Activated T-helper 1 cell treated with anti-CD3 and anti-CD28 coated beads, Interleukin-12 subunit alpha, Interleukin-12 subunit beta, Interleukin-2, Interleukin-4 antibody, amounts not matched to agents 30 ng/mL and 10 ng/mL and 1 ng/mL, durations not matched to agents 14 hours and 24 hours and 36 hours (primary cell): ENCODE measurements at regions not wholly inside any gene's neighbourhood (a gene's known extent, or its start where the extent isn't known, plus 50 kb on each side); places are given as distances from the start of the nearest gene placed in this dataset.

ENCODE experiments used
- DNase-seq: peaks from one replicate; pipeline ENCODE4 v3.0.0; 2021; ENCODE audit warnings: low spot score
- H3K27ac Mint-ChIP-seq: one replicate; pipeline ENCODE4 v1.8.0; 2021; ENCODE audit warnings: mild to moderate bottlenecking, mixed read lengths
- H3K27me3 Mint-ChIP-seq: one replicate; pipeline ENCODE4 v1.8.0; 2022; ENCODE audit warnings: mild to moderate bottlenecking, moderate library complexity, mixed read lengths; ENCODE audit not compliant: insufficient read depth
- H3K36me3 Mint-ChIP-seq: one replicate; pipeline ENCODE4 v1.8.0; 2021; ENCODE audit warnings: low read depth, mixed read lengths
- H3K4me1 Mint-ChIP-seq: one replicate; pipeline ENCODE4 v1.8.0; 2021; ENCODE audit warnings: low read depth, mixed read lengths
- H3K4me3 Mint-ChIP-seq: one replicate; pipeline ENCODE4 v1.8.0; 2021; ENCODE audit warnings: mild to moderate bottlenecking, moderate library complexity, mixed read lengths
- H3K9me3 Mint-ChIP-seq: one replicate; pipeline ENCODE4 v1.8.0; 2021; ENCODE audit warnings: mixed read lengths
- intact Hi-C: fragments of 100-400 bp; cut with micrococcal nuclease; formaldehyde crosslinking; loops from one replicate; pipeline ENCODE4 v1.15.1; 2024

DNA sequence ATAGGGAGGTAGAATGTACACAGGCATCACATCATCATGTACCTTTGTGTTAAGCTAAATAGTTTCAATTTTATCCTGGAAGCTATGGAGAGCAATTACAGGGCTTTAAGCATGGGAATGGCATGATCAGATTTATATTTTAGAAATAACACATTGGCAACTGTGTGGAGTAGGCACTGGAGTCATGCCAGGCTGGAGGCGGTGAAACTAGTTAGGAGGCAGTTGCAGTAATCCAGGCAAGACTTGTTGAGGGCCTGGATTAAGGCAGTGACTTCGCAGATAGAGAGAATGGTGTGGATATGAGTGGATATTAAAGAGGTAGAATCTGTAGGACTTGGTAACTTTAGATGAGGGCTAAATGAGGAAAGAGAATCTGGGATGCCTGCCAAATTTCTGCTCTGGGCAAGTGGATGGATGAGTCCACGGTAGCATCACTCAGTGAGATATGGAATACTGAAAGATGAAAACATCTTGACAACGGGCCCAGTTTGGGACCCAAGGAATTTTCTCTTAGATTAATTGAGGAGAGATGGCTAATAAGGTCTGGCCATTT is 506.2 kb downstream of the FGF9 start:
- Mint-ChIP-seq H3K36me3 (no peaks in the 10 kb centered on the region), H3K4me1 (no peaks in the 10 kb centered on the region), H3K9me3 (peaks cover 13% of the 10 kb centered on the region), H3K4me3 (no peak overlapping the region), H3K27ac (no peak overlapping the region), H3K27me3 (no peaks in the 10 kb centered on the region)
- DNase-seq, result no peak
- intact Hi-C loops, result no loop called here

DNA sequence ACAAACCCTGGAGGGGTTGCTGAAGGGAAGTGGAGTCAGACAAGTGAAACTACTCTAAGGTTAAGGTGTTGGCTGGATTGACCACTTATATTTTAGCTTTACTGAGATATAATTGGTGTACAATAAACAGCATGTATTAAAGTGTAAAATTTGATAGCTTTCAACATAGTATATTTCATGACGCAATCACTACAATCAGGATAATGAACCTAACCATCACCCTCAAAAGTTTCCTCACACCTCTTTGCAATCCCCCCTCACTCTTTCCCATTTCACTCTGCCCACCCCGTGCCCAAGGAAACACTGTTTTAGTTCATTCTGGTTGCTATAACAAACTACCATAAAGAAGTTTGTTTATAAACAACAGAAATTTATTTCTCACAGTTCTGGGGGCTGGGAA is 508.0 kb downstream of the FGF9 start:
- no peak overlapping the region for H3K27ac Mint-ChIP-seq
- H3K36me3 Mint-ChIP-seq, result no peaks in the 10 kb centered on the region
- no peak overlapping the region for H3K4me3 Mint-ChIP-seq
- DNase-seq, result no peak
- H3K9me3 Mint-ChIP-seq, result peaks cover 19% of the 10 kb centered on the region
- no peaks in the 10 kb centered on the region for H3K27me3 Mint-ChIP-seq
- H3K4me1 Mint-ChIP-seq, result no peaks in the 10 kb centered on the region
- intact Hi-C loops, result no loop called here

DNA sequence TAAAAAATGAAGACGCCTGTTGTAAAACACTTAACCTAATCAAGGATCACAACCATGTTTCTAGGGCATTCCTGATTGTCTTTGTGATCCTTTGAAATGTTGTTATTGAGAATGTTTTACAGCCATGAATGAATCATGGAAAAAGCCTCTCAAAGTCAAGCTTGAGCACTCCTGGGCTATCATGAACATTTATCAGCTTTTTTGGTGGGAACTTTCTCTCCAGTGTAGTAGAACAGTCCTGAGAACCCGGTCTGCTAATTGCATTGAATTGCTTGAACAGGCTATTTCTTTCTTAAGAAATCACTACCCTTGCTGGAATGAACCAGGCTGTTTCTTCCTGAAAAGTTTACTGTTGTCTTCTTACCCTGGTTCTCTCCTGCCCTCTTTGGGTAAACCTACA is 516.5 kb downstream of the FGF9 start:
- no peak for DNase-seq
- Mint-ChIP-seq H3K4me3 (no peak overlapping the region), H3K36me3 (no peaks in the 10 kb centered on the region), H3K27ac (no peak overlapping the region), H3K4me1 (no peaks in the 10 kb centered on the region), H3K9me3 (peaks cover 12% of the 10 kb centered on the region), H3K27me3 (no peaks in the 10 kb centered on the region)
- intact Hi-C loops, result no loop called here

GRCh38 chr13:22189176-22190048 is 518.5 kb downstream of the FGF9 start:
- H3K9me3 Mint-ChIP-seq, result peaks cover under 1% of the 10 kb centered on the region
- intact Hi-C loops, result no loop called here
- H3K4me1 Mint-ChIP-seq, result peaks cover 4% of the 10 kb centered on the region
- no peaks in the 10 kb centered on the region for H3K36me3 Mint-ChIP-seq
- no peak overlapping the region for H3K27ac Mint-ChIP-seq
- no peak overlapping the region for H3K4me3 Mint-ChIP-seq
- no peaks in the 10 kb centered on the region for H3K27me3 Mint-ChIP-seq
- DNase-seq, result no peak

DNA sequence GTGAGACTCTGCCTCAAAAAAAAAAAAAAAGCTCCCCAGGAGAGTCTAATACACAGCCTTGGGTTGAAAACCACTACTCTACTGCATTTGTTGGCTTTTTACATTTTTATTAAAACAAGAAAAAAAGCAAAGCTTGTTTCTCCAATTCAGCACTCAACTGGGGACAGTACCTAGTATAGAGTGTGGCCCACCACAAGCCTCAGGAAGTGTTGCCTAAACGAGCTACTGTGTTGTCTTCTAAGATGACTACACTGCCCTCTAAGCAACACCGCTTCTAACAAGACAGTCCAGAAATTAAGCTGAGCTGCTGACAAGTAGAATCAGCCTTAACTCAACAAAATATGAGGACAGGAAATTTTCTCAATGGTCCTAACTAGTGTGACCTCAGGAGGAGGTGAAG is 522.2 kb downstream of the FGF9 start:
- no peak overlapping the region for H3K27ac Mint-ChIP-seq
- no peak overlapping the region for H3K4me3 Mint-ChIP-seq
- DNase-seq, result no peak
- H3K4me1 Mint-ChIP-seq, result peaks cover 4% of the 10 kb centered on the region
- intact Hi-C loops, result no loop called here
- no peaks in the 10 kb centered on the region for H3K36me3 Mint-ChIP-seq
- no peaks in the 10 kb centered on the region for H3K9me3 Mint-ChIP-seq
- peaks cover under 1% of the 10 kb centered on the region for H3K27me3 Mint-ChIP-seq

- H3K36me3 Mint-ChIP-seq, result no peaks in the 10 kb centered on the region
- no peak overlapping the region for H3K27ac Mint-ChIP-seq
- H3K4me1 Mint-ChIP-seq, result peaks cover 4% of the 10 kb centered on the region
- no peaks in the 10 kb centered on the region for H3K9me3 Mint-ChIP-seq
- intact Hi-C loops, result no loop called here
- no peak overlapping the region for H3K4me3 Mint-ChIP-seq
- peaks cover 3% of the 10 kb centered on the region for H3K27me3 Mint-ChIP-seq
- DNase-seq, result no peak
These were observed 523.4 kb downstream of the FGF9 start for GRCh38 chr13:22194106-22194805.

GRCh38 chr13:22195726-22196125 is 524.9 kb downstream of the FGF9 start:
- no peaks in the 10 kb centered on the region for H3K9me3 Mint-ChIP-seq
- H3K4me1 Mint-ChIP-seq, result peaks cover 4% of the 10 kb centered on the region
- DNase-seq, result no peak
- intact Hi-C loops, result no loop called here
- peaks cover 3% of the 10 kb centered on the region for H3K27me3 Mint-ChIP-seq
- H3K36me3 Mint-ChIP-seq, result no peaks in the 10 kb centered on the region
- no peak overlapping the region for H3K4me3 Mint-ChIP-seq
- no peak overlapping the region for H3K27ac Mint-ChIP-seq

DNA sequence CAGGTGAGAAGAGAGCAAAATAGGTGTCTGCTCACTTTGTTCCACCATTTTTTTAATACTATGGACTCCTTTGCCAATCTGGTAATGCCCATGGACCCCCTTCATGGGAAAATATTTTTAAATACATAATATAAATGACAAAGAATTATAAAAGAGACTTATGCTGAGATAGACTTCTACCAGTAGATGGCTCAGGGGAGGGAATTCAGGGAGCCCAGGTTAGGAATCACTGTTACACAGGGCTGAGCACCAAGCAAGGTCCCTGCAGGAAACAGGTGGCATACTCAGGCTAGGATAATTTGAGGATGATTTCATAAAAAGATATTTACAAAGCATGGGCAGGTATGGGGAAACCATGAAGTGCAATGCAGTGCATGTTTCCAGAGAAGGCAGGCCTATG is 525.9 kb downstream of the FGF9 start:
- Mint-ChIP-seq H3K9me3 (no peaks in the 10 kb centered on the region), H3K36me3 (no peaks in the 10 kb centered on the region), H3K27me3 (peaks cover 3% of the 10 kb centered on the region), H3K4me3 (no peak overlapping the region), H3K4me1 (peaks cover 4% of the 10 kb centered on the region), H3K27ac (no peak overlapping the region)
- no peak for DNase-seq
- intact Hi-C loops, result no loop called here

DNA sequence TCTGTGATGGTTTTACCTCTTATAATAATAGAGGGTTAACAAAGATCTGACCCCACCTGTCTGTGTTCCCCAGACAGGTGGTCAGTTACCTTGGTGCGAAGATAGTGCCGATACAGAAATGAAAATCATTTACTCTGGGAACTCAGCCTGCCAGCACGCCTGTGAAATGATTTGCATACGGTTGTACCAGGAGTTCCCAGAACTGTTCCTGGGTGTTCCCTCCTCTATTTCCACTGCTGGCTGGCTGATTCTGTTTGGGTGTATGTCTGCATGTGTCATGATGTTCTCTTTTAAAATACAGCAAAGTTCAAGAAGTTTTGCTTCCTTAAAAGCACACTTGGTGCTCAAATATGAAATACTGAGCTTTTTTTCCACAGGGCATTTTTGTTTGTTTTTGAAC is 527.1 kb downstream of the FGF9 start:
- DNase-seq, result no peak
- Mint-ChIP-seq H3K27ac (no peak overlapping the region), H3K9me3 (no peaks in the 10 kb centered on the region), H3K4me1 (peaks cover 4% of the 10 kb centered on the region), H3K36me3 (no peaks in the 10 kb centered on the region), H3K27me3 (peaks cover 3% of the 10 kb centered on the region), H3K4me3 (no peak overlapping the region)
- intact Hi-C loops, result no loop called here

- no peaks in the 10 kb centered on the region for H3K9me3 Mint-ChIP-seq
- H3K4me1 Mint-ChIP-seq, result no peaks in the 10 kb centered on the region
- no peak overlapping the region for H3K4me3 Mint-ChIP-seq
- no peak for DNase-seq
- intact Hi-C loops, result no loop called here
- peaks cover 3% of the 10 kb centered on the region for H3K27me3 Mint-ChIP-seq
- H3K36me3 Mint-ChIP-seq, result no peaks in the 10 kb centered on the region
- H3K27ac Mint-ChIP-seq, result no peak overlapping the region
These were observed 527.9 kb downstream of the FGF9 start for GRCh38 chr13:22198641-22199217.

- Mint-ChIP-seq H3K27me3 (peaks cover 3% of the 10 kb centered on the region), H3K36me3 (no peaks in the 10 kb centered on the region), H3K9me3 (no peaks in the 10 kb centered on the region), H3K27ac (no peak overlapping the region), H3K4me3 (no peak overlapping the region), H3K4me1 (no peaks in the 10 kb centered on the region)
- intact Hi-C loops, result no loop called here
- no peak for DNase-seq
These were observed 529.6 kb downstream of the FGF9 start for GRCh38 chr13:22200440-22200839.

GRCh38 chr13:22201375-22201925 is 530.6 kb downstream of the FGF9 start:
- Mint-ChIP-seq H3K36me3 (no peaks in the 10 kb centered on the region), H3K4me1 (no peaks in the 10 kb centered on the region), H3K27ac (no peak overlapping the region), H3K4me3 (no peak overlapping the region), H3K9me3 (no peaks in the 10 kb centered on the region), H3K27me3 (peaks cover 3% of the 10 kb centered on the region)
- DNase-seq, result no peak
- intact Hi-C loops, result no loop called here
